ENCODE measurements at regions not wholly inside any gene's neighbourhood (a gene's known extent, or its start where the extent isn't known, plus 50 kb on each side); places are given as distances from the start of the nearest gene placed in this dataset.

DNA sequence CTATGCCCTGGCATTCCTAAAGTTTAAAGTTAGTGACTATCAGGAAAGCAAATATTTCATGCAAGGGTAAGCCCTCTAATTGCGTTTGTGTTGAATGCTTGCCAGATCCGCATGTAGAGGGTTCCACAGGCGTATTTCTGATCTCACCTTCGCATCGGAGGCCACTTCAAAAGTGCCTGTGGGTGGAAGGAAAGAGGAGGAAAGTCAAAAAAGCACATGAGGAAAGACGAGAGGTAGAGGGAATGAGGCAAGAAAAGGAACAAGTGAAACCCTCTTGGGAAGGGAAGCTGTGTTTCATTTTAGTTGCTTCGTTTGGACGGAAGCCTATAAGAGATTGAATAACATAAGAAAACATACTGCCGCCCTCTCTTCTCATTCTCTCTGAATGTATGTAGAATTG, 628.8 kb downstream of the SPRY1 start:
- H3K27ac ChIP-seq = no peak overlapping the region

GRCh38 chr4:124028182-124028581, 631.6 kb downstream of the SPRY1 start:
- H3K27ac ChIP-seq = no peak overlapping the region
- TF ChIP-seq, protein P1, sequence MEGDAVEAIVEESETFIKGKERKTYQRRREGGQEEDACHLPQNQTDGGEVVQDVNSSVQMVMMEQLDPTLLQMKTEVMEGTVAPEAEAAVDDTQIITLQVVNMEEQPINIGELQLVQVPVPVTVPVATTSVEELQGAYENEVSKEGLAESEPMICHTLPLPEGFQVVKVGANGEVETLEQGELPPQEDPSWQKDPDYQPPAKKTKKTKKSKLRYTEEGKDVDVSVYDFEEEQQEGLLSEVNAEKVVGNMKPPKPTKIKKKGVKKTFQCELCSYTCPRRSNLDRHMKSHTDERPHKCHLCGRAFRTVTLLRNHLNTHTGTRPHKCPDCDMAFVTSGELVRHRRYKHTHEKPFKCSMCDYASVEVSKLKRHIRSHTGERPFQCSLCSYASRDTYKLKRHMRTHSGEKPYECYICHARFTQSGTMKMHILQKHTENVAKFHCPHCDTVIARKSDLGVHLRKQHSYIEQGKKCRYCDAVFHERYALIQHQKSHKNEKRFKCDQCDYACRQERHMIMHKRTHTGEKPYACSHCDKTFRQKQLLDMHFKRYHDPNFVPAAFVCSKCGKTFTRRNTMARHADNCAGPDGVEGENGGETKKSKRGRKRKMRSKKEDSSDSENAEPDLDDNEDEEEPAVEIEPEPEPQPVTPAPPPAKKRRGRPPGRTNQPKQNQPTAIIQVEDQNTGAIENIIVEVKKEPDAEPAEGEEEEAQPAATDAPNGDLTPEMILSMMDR (conservative IDR thresholded peaks at IDR 0.05) = no peak
- TF ChIP-seq ZFX (IDR thresholded peaks at IDR 0.05) = no peak

More for the DNA sequence above, 628.8 kb downstream of the SPRY1 start:
- TF ChIP-seq, protein P1 (conservative IDR thresholded peaks at IDR 0.05) = no peak
- TF ChIP-seq ZFX (IDR thresholded peaks at IDR 0.05) = no peak

DNA sequence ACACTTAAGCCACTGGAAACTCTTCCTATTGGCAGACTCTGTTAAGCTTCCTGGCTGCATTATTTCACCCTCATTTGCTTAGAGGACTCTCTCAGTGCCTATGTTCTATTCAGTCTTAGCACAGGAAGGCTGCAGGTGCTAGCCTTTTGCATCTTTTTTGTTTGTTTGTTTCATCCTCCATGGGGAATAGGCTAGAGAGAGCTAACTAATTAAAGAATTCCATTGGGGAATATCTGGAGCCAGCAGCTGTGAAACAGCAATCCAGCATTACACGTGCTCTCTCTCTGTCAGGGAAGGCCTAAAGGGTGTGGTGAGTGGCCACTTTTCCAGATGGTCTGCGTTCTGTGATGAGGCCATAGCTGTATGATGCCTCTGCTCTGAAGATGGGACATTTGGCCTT, 633.6 kb downstream of the SPRY1 start:
- no peak overlapping the region for H3K27ac ChIP-seq
- TF ChIP-seq, protein P1 (conservative IDR thresholded peaks at IDR 0.05) = no peak
- TF ChIP-seq ZFX (IDR thresholded peaks at IDR 0.05) = no peak

- TF ChIP-seq ZFX (IDR thresholded peaks at IDR 0.05) = no peak
- TF ChIP-seq, protein P1 (conservative IDR thresholded peaks at IDR 0.05) = no peak
- H3K27ac ChIP-seq = no peak overlapping the region
Measured at GRCh38 chr4:124032035-124032434, 635.4 kb downstream of the SPRY1 start.

DNA sequence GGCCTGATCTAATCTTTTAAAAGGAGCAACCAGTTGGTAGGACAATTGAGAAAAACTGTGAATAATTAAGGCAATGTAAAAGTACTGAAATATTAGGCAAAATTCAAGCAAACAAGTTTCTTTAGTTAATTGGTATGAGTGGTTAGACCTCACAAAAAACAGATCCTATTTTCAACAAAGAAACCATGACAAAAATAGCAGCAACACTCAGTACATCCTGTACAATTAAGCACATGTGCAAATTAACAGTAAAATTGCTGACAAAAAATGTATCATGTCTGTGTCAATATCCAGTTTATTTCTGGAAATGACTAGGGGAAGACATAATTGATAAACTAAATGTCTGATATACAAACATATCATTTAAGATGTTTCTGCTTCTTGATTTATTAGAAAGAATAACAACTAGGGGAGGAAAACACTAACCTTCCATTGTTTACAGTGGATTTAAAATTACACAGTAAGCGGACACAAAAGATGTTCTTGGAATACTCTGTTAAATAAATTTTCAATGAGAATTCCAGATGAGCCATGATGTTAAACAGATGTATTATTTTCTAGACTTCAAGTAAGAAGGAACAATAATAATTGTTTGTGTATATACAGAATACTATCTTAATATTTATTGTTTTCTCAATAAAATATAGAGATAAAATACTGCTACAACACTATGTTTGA, 638.9 kb downstream of the SPRY1 start:
- no peak overlapping the region for H3K27ac ChIP-seq
- TF ChIP-seq, protein P1 (conservative IDR thresholded peaks at IDR 0.05) = no peak
- no peak for TF ChIP-seq ZFX (IDR thresholded peaks at IDR 0.05)

GRCh38 chr4:124037236-124037635, 640.6 kb downstream of the SPRY1 start:
- H3K27ac ChIP-seq = no peak overlapping the region
- TF ChIP-seq ZFX (IDR thresholded peaks at IDR 0.05) = no peak
- TF ChIP-seq, protein P1 (conservative IDR thresholded peaks at IDR 0.05) = no peak

DNA sequence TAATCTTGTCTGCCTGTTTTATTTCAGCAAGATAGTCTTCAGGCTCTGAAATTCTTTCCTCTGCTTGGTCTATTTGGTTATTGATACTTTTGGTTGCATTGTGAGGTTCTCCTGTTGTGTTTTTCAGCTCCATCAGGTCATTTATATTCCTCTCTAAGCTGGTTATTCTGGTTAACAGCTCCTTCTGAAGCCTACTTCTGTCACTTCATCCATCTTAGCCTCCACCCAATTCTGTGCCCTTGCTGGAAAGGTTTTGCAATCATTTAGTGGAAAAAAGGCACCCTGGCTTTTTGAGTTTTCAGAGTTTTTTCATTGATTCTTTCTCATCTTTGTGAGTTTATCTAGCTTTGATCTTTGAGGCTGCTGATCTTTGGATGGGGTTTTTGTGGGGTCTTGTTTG, 647.7 kb downstream of the SPRY1 start:
- no peak overlapping the region for H3K27ac ChIP-seq
- TF ChIP-seq, protein P1 (conservative IDR thresholded peaks at IDR 0.05) = no peak
- no peak for TF ChIP-seq ZFX (IDR thresholded peaks at IDR 0.05)
